Bronchial epithelial cell (primary cell): ENCODE measurements at regions not wholly inside any gene's neighbourhood (a gene's known extent, or its start where the extent isn't known, plus 50 kb on each side); places are given as distances from the start of the nearest gene placed in this dataset.

ENCODE experiments used
- DNase-seq: peaks from one replicate; pipeline ENCODE4 v3.0.0-alpha.2; 2010; ENCODE audit warnings: low read depth
- FAIRE-seq: peaks from 2 replicates; lab custom pipeline; 2011; peaks lifted over from hg19 to GRCh38; lab: Jason Lieb, UNC
- H3K27me3 ChIP-seq: 2 replicates; pipeline ENCODE4 v1.5.1; 2011; ENCODE audit warnings: low read length; ENCODE audit not compliant: control insufficient read depth, insufficient read depth
- H3K36me3 ChIP-seq: 2 replicates; pipeline ENCODE4 v1.5.1; 2011; ENCODE audit warnings: low read length; ENCODE audit not compliant: control insufficient read depth, insufficient read depth
- H3K4me3 ChIP-seq: 2 replicates; pipeline ENCODE4 v1.5.1; 2011; ENCODE audit warnings: mild to moderate bottlenecking, low read depth, low read length, control low read depth
- TF ChIP-seq, protein P1 (sequence below): IDR thresholded peaks from 2 replicates; pipeline ENCODE4 v1.5.1; 2011; ENCODE audit warnings: mild to moderate bottlenecking, moderate library complexity, low read length, control low read depth, inconsistent platforms; ENCODE audit not compliant: insufficient read depth, severe bottlenecking

DNA sequence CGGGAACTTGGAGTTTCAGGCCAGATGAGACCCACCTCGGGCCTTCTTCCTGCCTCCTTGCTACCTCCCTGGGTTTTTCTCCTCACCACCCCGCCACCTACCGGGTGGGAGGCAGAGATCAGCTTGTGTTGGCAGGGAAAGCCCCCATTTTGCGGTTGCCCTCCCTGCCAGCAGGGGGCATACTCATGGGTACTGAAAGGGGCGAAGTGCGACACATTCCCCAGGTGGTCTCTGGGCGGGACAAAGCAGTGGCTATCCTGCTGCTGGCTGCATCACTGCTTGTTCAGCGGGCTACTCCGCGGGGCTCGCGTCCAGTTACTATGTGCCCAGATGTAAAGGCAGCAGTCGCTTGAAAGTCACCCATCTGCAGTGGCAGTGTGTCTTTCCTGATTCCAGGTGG is 330.3 kb downstream of the PDHA2 start:
- TF ChIP-seq, protein P1, sequence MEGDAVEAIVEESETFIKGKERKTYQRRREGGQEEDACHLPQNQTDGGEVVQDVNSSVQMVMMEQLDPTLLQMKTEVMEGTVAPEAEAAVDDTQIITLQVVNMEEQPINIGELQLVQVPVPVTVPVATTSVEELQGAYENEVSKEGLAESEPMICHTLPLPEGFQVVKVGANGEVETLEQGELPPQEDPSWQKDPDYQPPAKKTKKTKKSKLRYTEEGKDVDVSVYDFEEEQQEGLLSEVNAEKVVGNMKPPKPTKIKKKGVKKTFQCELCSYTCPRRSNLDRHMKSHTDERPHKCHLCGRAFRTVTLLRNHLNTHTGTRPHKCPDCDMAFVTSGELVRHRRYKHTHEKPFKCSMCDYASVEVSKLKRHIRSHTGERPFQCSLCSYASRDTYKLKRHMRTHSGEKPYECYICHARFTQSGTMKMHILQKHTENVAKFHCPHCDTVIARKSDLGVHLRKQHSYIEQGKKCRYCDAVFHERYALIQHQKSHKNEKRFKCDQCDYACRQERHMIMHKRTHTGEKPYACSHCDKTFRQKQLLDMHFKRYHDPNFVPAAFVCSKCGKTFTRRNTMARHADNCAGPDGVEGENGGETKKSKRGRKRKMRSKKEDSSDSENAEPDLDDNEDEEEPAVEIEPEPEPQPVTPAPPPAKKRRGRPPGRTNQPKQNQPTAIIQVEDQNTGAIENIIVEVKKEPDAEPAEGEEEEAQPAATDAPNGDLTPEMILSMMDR = no peak
- Histone ChIP-seq H3K36me3 (no peaks in the 10 kb centered on the region), H3K4me3 (no peak overlapping the region), H3K27me3 (no peaks in the 10 kb centered on the region)
- DNase-seq = no peak
- FAIRE-seq = no peak

DNA sequence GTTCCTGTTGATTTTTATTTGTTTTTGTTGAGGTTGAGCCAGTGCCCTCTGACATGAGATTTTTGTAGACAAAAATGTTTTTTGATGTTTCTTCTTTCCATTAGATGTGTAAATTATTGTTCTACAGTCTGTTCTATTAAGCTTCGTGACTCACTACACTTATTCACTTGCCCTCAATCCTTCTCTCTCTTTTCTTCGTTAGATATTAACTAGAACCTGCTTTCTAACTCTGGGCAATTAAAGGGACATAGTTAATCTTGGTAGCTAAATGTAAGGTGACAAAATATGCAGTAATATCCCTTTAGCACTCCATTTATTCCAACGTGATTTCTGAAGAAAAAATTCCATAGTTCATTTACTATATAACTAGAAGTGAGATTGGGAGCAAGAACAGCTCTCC is 333.9 kb downstream of the PDHA2 start:
- DNase-seq = no peak
- no peak for FAIRE-seq
- Histone ChIP-seq H3K4me3 (no peak overlapping the region), H3K27me3 (no peaks in the 10 kb centered on the region), H3K36me3 (no peaks in the 10 kb centered on the region)
- TF ChIP-seq, protein P1 = no peak

DNA sequence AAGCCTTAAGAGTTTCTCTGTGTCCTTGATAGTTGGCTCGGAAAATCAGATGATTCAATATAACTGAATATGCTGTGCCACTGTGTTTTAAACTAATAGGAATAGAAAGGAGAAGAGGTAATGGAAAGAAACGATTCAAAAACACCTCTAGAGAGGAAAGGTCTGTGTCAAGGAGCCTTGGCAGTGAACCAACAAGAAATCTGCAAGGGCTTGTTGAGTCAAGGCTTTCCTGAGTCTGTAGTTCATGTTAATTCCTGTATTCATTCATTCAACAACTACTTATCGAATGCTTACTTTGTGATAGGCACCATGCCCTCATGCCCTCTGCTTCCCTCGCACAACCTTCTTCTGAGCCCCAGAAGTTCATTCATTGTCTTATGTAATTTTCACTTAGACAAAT is 336.0 kb downstream of the PDHA2 start:
- TF ChIP-seq, protein P1 = no peak
- Histone ChIP-seq H3K36me3 (no peaks in the 10 kb centered on the region), H3K27me3 (no peaks in the 10 kb centered on the region), H3K4me3 (no peak overlapping the region)
- FAIRE-seq = no peak
- peak; percentile 69 for DNase-seq

DNA sequence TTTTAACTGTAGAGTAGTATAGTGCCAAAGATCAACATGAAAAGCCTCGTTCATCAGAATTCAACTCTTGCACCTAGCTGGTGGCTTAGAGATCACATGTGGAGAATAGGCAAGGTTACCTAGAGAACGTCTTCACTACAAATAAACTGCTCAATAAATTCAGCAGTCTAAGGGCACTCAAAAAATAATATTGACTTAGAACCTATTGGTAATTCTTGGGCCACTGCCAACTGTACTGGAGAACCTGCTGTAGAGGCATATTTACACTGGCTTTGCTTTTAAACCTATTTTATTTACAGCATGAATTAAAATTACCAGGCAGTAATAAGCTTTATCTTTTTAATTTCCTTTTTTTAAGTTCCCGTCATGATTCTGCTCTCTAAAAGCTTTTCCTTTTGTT is 343.7 kb downstream of the PDHA2 start:
- Histone ChIP-seq H3K27me3 (no peaks in the 10 kb centered on the region), H3K4me3 (no peak overlapping the region), H3K36me3 (no peaks in the 10 kb centered on the region)
- FAIRE-seq (no peak), DNase-seq (no peak)
- TF ChIP-seq, protein P1 = no peak

DNA sequence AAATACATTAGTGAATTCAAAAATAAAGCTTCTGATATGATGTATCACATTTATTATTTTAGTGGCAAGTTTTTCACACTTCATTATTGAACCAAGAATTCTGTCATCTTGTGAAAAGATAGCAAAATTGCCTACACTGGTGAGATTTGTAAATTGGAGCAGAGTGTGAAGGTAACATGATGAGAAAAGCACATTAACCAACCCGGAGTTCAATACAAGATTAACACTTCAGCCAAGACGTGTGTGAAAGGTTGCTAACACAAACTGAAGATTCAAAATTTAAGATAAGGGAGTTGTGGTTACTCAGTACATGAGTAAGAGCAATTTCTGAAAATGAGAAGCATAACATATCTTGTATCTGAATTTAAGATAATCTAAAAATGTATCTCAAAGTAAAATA is 346.7 kb downstream of the PDHA2 start:
- Histone ChIP-seq H3K27me3 (no peaks in the 10 kb centered on the region), H3K36me3 (no peaks in the 10 kb centered on the region), H3K4me3 (no peak overlapping the region)
- TF ChIP-seq, protein P1 = no peak
- FAIRE-seq (no peak), DNase-seq (no peak)

DNA sequence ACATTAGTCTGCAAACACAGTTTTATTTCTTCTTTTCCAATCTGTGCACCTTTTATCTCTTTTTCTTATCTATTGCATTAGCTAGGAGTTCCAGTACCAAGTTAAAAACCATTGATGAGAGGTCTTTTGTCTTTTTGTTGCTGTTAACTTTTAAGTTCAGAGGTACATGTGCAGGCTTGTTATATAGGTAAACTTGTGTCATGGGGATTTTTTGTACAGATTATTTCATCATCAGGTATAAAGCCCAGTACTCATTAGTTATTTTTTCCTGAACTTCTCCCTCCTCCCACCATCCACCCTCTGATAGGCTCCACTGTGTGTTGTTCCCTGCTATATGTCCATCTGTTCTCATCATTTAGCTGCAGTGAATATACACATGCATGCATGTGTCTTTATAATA is 349.9 kb downstream of the PDHA2 start:
- Histone ChIP-seq H3K27me3 (no peaks in the 10 kb centered on the region), H3K4me3 (no peak overlapping the region), H3K36me3 (no peaks in the 10 kb centered on the region)
- FAIRE-seq (no peak), DNase-seq (peak; percentile 55)
- TF ChIP-seq, protein P1 = no peak
